HG02571 (cell line): ENCODE measurements at regions not wholly inside any gene's neighbourhood (a gene's known extent, or its start where the extent isn't known, plus 50 kb on each side); places are given as distances from the start of the nearest gene placed in this dataset.
"Not testable (repeated sequence)": the region's sequence is repeated elsewhere in the genome, so short reads cannot be mapped to it uniquely, and the experiment has no call there.

Experiments used
- ATAC-seq: cut with Tn5 transposase; IDR thresholded peaks from one replicate; pipeline ENCODE4 v1.9.1; 2021; ENCODE audit warnings: mild to moderate bottlenecking, moderate library complexity; ENCODE audit not compliant: unreplicated experiment

DNA sequence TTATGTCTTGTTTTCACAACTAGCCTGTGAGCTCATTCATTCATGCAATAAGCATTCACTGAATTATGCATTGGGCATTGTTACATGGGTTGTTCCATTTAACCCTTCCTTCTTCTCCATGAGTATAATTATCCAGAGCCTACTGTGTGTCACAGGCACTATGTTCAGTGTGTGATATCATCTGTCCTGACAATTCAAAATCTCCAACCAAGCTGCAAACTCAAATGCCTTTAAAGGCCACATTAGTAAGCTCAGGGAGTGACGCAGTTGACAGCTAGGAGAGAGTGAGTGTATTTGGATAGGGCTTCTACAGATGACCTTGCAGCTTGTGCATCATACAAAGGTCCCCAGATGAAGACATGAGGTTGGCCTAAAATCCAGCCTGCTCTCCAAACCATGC is 289.5 kb downstream of the OMA1 start:
- no peak for ATAC-seq

DNA sequence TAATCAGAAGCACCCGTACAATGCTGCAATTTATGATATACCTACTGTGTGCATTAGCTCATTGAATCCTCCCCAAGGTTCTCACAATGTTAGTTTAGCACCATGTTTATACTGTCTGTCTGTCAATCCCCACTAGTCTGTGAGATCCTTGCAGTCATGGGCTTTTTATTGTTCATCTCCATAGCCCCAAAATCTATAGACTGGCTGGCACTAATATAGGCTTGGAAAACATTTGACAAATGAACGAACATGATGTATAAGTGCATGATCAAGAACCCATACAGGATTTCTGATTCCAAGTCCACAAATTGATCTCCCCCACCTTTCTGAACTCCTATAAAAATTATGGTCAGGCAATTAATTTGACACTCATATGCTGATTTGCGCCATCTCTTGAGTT is 290.0 kb downstream of the OMA1 start:
- ATAC-seq: no peak

DNA sequence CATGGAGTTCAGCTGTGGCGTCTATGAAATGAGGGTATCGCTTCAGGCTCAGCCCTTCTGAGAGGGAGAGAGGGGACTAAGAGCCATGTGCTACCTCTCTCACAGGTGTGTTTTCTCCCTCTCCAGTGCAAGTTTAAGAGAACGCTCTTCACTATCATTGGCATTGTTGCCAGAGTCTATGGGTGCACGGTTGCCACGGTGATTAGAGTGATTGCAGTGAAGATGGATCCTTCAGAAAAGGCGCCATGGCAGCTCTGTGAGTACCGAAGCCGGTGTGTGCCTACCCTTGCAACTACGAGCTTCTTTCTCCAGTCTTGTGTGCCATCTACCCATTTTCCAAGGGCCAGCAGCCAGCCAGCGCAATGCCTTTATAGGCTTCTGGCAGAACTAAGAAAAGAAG is 290.5 kb downstream of the OMA1 start:
- no peak for ATAC-seq

DNA sequence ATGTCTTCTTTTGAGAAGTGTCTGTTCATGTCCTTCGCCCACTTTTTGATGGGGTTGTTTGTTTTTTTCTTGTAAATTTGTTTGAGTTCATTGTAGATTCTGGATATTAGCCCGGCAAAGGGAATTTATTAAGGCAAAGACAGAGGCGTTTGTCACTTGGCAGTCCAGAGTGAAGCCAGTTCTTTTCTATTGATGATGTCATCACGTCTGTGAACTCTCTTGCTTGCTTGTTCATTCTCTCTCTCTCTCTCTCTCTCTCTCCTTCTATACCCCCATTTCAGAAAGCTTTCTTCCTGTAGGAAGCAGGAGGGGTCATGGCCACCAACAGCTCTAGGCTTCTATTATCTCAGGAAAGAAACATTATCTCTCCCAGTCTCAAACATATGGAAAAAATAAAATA is 291.3 kb downstream of the OMA1 start:
- no peak for ATAC-seq

DNA sequence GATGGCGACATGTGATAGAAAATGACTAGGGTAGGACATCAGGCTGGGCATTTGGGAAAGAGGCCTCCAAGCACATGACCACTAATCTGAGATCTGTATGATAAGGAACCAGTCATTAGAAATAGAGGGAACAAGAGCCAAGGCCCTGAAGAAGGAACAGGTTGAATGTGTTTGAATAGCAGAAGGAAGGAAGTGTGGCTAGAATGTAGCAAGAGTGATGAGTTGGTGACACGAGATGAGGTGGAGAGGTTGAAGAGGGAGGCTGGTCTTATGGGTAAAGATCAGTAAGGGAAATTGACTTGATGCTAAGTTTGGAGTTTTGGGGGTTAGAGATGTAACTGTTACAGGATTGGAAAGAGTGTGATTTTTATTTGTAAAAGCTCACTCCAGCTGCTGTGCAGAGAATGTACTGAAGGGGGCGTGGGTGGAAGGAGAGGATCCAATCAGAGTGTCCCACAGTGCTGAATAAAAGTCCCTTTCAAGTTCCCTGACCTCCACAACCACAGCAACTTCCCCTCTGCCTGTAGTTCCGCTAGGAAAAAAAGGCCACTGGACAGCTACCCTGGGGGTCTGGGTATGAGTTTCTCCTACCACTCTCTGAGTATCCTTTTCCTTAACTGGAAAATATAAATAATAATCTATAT is 295.0 kb downstream of the OMA1 start:
- no peak for ATAC-seq

DNA sequence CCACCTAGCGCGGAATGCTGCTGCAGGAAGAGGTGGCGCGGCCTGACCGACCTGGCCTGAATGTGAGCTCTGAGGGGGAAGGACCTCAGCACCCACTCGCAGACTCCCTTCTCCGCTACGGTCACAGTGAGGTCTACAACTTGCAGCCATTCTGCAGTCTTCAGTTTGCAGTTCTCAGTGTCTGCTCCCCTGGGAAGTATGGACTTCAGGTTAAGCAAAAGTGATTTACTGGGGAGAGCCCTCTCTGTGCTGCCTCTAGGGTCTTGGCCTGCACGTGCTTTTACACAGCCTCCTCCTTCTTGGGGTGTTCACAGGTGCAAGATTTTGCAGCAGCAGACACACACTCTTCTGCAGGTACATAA is 296.0 kb downstream of the OMA1 start:
- no peak for ATAC-seq

DNA sequence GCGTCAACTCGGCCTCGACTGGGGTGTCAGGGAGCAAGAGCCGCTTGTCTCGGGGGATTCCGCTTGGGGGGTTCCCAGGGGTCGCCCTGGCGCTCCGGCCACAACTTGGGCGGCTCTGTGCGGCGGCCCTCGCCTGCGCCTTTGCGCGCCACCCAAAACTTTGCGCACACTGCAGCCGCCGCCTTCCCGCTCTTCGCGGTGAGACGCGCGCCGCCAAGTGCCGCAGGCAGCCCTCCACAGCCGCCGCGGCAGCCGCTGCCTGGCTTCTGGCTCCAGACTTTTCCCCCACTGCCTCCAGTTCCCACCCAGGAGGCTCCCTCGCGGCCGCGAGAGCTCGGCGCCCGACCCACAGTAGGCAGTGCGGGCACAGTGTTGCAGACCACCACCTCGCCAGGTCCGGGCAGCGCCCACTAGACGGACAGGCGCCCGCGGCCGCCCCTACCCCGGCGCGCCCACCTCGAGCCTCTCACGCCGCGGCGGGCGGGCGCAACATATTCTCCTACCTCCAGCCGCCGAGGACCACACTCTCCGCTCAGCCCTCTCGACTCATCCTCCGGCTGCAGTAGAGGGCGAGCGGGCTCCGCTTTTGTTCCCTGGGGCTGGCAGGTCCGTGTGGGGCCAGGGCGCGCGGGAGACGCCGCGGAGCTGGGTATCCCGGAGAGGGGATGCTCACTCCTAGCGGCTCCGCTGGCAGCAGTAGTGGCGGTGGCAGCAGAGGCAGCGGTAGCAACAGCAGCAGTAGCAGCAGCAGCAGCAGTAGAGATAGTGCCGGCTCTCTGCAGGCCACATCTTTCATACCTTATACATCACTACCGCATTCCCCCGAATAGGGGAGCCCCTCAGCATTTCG is 296.6 kb downstream of the OMA1 start:
- ATAC-seq: no peak

DNA sequence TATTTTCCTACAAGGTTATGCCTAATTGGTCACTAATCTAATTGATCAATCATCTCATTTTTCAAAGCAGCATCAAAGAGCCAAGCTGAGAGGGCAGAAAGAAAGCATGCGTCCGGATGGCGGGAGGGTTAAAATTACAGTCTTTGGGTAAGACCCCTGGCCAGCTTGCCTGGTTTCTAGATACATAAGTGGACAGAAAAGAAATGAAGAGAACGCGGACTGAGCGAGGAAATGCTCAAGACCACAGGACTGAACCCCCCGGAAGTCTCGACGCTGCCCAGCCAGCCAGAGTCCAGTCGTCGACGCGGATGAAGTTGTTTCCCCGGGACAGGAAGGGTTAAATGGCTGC is 297.2 kb downstream of the OMA1 start:
- no peak for ATAC-seq

DNA sequence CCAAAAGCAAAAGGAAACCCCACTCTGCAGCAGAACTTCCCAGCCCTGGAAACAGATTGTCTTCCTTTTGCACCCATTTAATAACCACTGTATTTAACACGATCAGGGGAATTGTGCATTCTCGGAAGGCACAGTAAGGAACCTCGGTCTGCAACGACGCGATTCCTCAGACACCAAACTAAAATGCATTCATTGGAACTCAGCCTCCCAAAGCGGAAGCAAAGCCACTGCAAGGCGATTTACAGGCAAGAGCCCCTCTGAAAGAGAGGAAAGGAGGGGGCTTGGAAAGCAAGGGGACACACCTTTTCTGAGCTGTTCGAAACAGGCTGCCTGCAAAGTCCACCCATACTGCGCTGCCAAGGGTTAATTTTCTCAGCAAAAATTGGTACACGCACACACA is 297.7 kb downstream of the OMA1 start:
- ATAC-seq: no peak

DNA sequence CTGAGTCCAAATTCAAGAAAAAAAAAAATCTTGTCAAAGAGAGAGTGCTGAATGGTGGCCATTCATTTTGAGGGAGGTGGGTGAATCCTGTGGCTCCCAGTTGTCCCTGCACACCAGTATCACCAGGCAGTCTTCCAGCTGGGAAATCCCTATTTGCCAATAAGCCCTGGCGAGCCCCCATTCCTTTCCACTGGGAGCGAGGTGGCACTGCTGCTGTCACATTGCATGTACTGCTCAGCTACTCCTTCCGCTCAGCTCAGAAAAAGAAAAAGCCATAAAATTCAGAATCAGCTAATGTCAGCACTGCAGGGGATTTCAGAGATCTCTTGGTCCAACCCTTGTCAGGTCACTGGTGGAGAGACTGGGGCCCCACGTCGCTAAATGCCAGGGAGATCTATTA is 298.5 kb downstream of the OMA1 start:
- ATAC-seq: no peak

DNA sequence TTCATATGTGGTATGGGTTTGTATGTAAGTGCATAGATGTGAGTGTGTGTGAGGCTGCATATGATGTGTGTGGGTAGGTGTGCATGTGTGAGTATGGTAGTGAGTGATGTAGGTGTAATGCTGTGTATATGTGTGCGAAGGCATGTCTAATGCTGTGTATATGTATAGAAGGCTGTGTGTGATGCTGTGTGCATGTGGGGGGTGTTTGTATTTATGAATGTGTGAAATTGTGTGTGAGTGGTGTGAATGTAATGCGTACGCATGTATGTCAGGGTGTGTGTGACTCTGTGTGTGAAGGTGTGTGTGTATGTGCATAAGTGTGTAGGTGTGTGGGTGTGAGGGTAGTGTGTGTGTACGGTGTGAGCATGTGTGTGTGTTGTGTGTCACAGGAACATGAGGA is 300.0 kb downstream of the OMA1 start:
- no peak for ATAC-seq

DNA sequence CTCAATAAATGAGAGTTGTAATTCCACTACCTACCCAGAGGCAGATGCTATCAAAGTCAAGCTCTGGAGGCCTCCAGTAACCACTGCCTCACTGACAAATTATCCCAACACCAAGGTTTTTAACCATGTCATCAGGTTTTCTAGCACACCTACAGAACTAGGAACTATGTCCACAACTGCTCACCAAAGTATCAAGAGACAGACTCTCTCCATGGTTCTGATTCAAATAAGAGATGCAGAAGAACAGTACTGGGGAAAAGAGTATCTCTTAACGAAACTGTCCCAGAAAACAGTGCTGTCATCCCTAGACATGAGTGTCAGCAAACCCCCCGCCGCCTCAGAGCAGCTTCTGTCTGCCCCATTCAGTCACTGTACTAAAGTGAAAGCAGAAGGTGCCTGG is 301.7 kb downstream of the OMA1 start:
- ATAC-seq: no peak

DNA sequence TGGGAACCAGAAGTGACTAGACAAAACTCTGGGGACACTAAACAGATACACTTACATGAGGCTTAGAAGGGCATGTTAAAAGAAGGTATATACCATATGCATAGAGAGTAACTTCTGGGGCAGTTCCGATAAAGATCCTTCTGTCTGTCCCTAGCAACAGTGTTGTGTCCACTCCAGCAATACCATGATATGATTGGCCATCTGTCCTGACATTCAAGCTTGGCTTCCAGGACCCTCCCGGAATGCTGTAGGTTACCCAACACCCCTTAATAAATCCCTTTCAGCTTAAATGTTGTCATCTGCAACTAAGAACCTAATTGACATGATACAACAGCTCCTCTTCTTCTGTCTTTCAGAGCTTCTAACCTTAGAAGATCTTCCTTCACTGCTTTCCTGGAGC is 307.7 kb downstream of the OMA1 start:
- no peak for ATAC-seq

DNA sequence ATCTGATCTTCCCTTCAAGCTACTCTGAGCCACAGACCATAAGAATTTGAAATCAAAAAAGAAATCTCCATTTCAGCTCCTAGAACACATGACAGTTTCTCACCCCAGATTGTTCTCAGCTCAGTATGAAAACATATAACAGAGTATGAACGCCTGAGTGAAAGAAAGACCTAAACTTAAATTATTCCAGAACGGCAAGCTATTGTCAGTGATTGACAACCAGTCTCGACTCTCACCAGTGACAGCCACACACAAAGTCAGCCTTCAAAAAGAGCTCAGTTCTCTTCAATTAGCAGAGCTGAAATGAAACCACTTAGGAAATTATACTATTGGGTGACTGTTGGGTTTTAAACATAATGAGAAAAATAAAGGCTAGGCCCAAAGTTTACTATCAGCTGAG is 312.8 kb downstream of the OMA1 start:
- ATAC-seq: no peak

DNA sequence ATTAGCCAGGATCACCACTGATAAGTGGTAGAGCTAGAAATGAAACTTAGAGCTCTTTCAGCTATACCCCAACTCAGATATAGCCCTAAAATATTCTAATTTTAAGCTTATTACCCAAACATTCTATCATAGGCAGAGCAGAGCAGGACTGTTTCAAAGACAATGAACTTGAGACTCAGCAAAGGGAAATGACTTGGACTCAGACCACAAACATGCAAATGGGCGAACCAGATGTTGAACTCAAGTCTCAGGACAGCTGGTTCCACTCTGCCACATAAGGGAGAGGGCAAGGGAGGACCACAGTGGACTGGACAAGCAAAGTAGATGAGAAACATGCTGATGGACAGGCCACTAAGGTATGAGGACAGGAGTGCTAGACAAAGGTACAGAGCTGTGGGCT is 315.3 kb downstream of the OMA1 start:
- ATAC-seq: no peak

DNA sequence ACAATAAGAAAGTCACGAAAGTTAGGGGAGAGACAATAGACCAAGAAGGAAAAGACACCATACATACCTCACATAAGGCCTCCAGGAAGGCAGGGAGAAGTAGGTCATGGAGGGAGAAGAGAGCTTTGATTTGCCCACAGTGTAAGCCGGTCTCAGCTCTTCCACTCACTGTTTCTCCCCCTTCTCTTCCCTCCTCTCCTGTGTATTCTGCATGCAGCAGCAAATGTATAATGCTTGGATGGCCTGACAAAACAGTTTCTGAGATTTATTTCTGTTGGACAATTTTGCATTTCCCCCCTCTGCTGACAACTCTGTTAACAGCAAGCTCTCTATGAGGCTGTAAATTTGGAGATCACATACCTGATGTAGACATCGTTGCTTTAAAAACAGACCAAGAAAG is 318.9 kb downstream of the OMA1 start:
- no peak for ATAC-seq

DNA sequence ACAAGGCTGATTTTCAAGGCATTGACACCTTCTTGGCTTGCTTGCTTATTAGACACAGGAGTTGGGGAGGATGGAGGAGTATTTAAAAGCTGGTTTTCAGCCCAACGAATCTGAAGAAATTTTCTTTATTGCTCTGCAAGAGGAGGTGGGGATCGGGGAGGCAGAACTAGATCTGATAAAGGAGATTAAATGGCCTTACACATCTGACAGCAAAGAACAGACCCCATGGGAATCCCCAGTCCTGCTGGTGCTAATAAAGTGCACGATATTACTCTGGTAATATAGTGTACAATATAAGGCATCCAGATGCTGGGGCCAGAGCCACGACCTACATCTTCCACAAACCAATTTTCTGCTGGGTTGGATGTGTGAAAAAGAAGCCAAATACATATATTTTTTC is 323.0 kb downstream of the OMA1 start:
- no peak for ATAC-seq

DNA sequence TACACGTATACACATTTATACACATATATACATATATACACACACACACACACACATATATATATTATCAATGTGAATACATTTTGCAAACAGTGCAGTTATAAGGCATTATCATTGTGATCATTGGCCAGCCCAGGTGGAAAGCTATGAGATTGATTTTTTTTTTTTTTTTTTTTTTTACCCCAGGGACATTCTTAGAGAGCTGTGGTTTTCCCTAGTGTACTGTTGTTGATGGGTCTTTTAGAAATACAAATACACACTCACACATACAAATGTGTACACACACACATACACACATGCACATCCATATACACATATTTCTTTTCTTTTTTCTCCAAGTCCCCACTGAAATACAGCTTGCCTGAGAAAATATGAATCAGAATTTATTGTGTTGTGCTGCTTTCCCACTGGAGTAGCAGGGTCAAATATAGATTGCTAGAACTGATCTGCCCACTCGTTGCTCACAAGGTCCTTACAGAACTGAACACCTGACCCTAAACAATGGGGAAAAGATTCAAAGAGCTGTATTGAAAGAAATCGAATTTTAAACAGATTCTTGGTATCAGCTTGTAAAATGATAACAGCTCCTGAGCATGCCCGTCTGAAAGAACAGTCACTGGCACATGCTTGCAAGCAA is 325.6 kb downstream of the OMA1 start:
- ATAC-seq: no peak

DNA sequence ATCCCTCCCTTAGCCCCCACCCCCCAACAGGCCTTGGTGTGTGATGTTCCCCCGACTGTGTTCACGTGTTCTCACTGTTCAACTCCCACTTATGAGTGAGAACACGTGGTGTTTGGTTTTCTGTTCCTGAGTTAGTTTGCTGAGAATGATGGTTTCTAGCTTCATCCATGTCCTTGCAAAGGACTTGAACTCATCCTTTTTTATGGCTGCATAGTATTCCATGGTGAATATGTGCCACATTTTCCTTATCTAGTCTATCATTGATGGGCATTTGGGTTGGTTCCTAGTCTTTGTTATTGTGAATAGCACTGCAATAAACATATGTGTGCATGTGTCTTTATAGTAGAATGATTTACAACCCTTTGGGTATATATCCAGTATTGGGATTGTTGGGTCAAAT is 330.4 kb downstream of the OMA1 start:
- not testable (repeated sequence) for ATAC-seq

DNA sequence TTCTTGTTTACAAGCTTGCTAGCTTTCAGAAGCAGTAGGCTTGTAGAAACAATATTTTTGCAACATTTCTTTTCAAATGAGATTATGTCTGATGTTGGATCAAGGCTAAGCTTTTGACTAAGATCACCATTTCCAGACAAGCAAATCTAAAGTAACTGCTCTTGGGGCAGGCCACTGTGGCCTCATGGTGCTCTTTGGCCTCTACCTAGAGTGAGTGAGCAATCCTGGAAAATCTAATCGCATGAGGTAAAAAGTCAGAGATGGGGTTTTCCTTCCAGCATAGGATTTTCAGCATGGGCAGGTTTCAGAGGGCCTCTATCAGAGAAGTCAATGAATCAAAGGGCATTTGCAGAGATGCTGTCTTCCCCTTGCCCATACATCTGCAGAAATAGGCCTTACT is 331.9 kb downstream of the OMA1 start:
- ATAC-seq: no peak

DNA sequence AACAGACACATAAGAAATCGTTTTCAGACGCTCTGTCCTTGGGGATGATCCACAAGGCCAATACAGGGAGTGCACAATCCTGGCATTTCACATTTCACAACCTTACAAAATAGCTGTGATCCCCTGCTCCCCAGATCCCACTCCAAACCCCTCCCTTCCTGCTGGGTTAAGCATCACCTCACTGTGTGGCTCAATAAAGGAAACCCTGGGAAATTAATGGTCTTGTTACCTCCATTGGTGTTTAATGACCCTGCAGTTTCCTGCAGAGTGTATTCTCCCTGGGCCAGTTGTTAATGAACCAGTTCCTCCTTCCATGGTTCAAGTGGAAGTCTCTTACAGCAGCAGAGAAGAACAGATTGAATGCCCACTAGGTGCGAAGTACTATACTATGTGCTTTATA is 334.7 kb downstream of the OMA1 start:
- no peak for ATAC-seq

DNA sequence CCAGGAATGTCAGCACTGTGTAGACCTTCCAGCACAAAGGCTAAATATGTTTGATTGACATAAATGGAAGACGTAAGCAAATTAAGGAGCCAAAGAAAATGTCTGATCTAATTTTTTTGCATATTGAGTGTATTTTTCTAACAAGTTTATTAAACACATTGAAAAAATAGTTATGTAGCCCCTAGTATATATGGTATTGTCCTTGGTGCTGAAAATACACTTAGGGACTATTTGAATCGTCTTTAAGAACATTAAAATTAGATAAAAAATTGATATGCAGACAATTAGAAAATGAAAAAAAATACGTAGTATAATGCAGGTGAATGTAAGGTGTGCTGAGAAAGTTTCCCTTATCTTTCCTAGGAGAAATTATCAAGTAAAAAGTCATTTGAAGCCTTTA is 337.0 kb downstream of the OMA1 start:
- ATAC-seq: no peak
